Neural cell (in vitro differentiated cells): ENCODE measurements at regions not wholly inside any gene's neighbourhood (a gene's known extent, or its start where the extent isn't known, plus 50 kb on each side); places are given as distances from the start of the nearest gene placed in this dataset.

ENCODE experiments used
- H2AFZ ChIP-seq: fragments of 200-600, 300-800 bp; sonication (generic), shearing (Covaris generic); 2 replicates; pipeline ENCODE4 v1.6.0; 2014; ENCODE audit warnings: low read depth, mild to moderate bottlenecking, antibody characterized with exemption, low read length, moderate library complexity
- H3F3A ChIP-seq: fragments of 200-600 bp; shearing (Covaris generic); 2 replicates; pipeline ENCODE4 v1.6.1; 2016; ENCODE audit warnings: mild to moderate bottlenecking, moderate library complexity, mixed read lengths, antibody characterized with exemption, low read length; ENCODE audit not compliant: insufficient read depth, poor library complexity, severe bottlenecking
- H3K27ac ChIP-seq: fragments of 200-600, 300-800 bp; sonication (generic), shearing (Covaris generic); 2 replicates; pipeline ENCODE4 v1.5.1; 2014; ENCODE audit warnings: mild to moderate bottlenecking, low read length, moderate library complexity
- H3K27me3 ChIP-seq: fragments of 300-800, 200-600 bp; sonication (generic), shearing (Covaris generic); 2 replicates; pipeline ENCODE4 v1.6.0; 2014; ENCODE audit warnings: mild to moderate bottlenecking, low read depth, low read length, moderate library complexity; ENCODE audit not compliant: insufficient read depth
- H3K36me3 ChIP-seq: fragments of 300-800, 200-600 bp; sonication (generic), shearing (Covaris generic); 2 replicates; pipeline ENCODE4 v1.5.1; 2014; ENCODE audit warnings: mild to moderate bottlenecking, antibody characterized with exemption, low read length, moderate library complexity; ENCODE audit not compliant: insufficient read depth
- H3K4me2 ChIP-seq: fragments of 300-800, 200-600 bp; sonication (generic), shearing (Covaris generic); 2 replicates; pipeline ENCODE4 v1.6.0; 2014; ENCODE audit warnings: mild to moderate bottlenecking, low read length
- H3K4me3 ChIP-seq: fragments of 300-800, 200-600 bp; sonication (generic), shearing (Covaris generic); 2 replicates; pipeline ENCODE4 v1.5.1; 2014; ENCODE audit warnings: mild to moderate bottlenecking, low read length, moderate library complexity
- H3K79me2 ChIP-seq: fragments of 200-600 bp; shearing (Covaris generic); replicated peaks from 2 replicates; pipeline ENCODE4 v1.6.0; 2014; ENCODE audit warnings: mild to moderate bottlenecking, low read length, moderate library complexity; ENCODE audit not compliant: insufficient read depth
- H3K9ac ChIP-seq: fragments of 300-800, 200-600 bp; sonication (generic), shearing (Covaris generic); 2 replicates; pipeline ENCODE4 v1.6.1; 2016; ENCODE audit warnings: mild to moderate bottlenecking, low read length, mixed read lengths
- H3K9me2 ChIP-seq: fragments of 200-600 bp; shearing (Covaris generic); 2 replicates; pipeline ENCODE4 v1.6.1; 2016; ENCODE audit warnings: mild to moderate bottlenecking, low read length, mixed read lengths; ENCODE audit not compliant: insufficient read depth
- H3K9me3 ChIP-seq: fragments of 200-600, 300-800 bp; sonication (generic), shearing (Covaris generic); 2 replicates; pipeline ENCODE4 v1.6.1; 2016; ENCODE audit warnings: mild to moderate bottlenecking, mixed run types, low read length, moderate library complexity, mixed read lengths
- H4K20me1 ChIP-seq: fragments of 200-600 bp; shearing (Covaris generic); 2 replicates; pipeline ENCODE4 v1.6.1; 2016; ENCODE audit warnings: mild to moderate bottlenecking, mixed run types; ENCODE audit not compliant: insufficient read depth
- CTCF ChIP-seq: fragments of 450-650 bp; IDR thresholded peaks from 2 replicates; pipeline ENCODE4 v1.5.1; 2014; ENCODE audit warnings: antibody characterized with exemption, mild to moderate bottlenecking, moderate library complexity; ENCODE audit not compliant: poor library complexity, severe bottlenecking
- EP300 ChIP-seq: fragments of 450-650 bp; conservative IDR thresholded peaks from 2 replicates; pipeline ENCODE4 v1.6.1; 2014; ENCODE audit warnings: antibody characterized with exemption, mild to moderate bottlenecking, moderate library complexity; ENCODE audit not compliant: poor library complexity, severe bottlenecking
- EZH2 ChIP-seq: fragments of 200-600, 300-800 bp; shearing (Covaris generic), sonication (generic); IDR thresholded peaks from 2 replicates; pipeline ENCODE4 v1.6.1; 2014; ENCODE audit warnings: antibody characterized with exemption, low read length, borderline replicate concordance, mild to moderate bottlenecking; ENCODE audit not compliant: insufficient read depth, poor library complexity, severe bottlenecking
- MXI1 ChIP-seq: fragments of 450-650 bp; conservative IDR thresholded peaks from 2 replicates; pipeline ENCODE4 v1.6.1; 2014; ENCODE audit warnings: antibody characterized with exemption, mild to moderate bottlenecking; ENCODE audit not compliant: poor library complexity, severe bottlenecking
- POLR2AphosphoS5 ChIP-seq: IDR thresholded peaks from 2 replicates; pipeline ENCODE4 v1.6.1; 2012
- RAD21 ChIP-seq: fragments of 450-650 bp; conservative IDR thresholded peaks from 2 replicates; pipeline ENCODE4 v1.6.1; 2014; ENCODE audit warnings: antibody characterized with exemption, mild to moderate bottlenecking, moderate library complexity
- REST ChIP-seq: IDR thresholded peaks from 2 replicates; pipeline ENCODE4 v1.6.1; 2012; ENCODE audit warnings: borderline replicate concordance
- SMC3 ChIP-seq: fragments of 450-650 bp; conservative IDR thresholded peaks from 2 replicates; pipeline ENCODE4 v1.6.1; 2014; ENCODE audit warnings: antibody characterized with exemption, mild to moderate bottlenecking, moderate library complexity; ENCODE audit not compliant: poor library complexity
- TAF1 ChIP-seq: IDR thresholded peaks from 2 replicates; pipeline ENCODE4 v1.6.1; 2012; ENCODE audit warnings: low read depth

DNA sequence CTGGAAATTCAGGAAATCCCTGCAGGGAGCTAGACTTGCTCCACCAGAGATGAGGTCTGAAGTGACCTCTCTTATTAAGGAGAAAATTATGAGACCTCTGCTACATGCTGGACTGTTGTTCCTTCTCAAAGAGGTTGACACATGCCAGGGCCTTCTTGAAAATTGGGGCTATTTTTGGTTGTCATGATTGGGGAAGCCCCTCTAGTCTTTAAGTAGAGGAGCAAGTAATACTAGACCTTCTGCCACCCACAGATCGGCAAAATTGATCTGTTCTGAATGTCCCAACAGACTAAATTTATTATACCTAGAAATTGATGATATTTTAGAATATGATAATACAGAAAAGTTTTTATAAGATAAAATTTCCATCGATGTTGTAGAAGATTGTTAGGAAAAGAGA, 160.8 kb upstream of the GRB10 start:
- Histone ChIP-seq H3K4me3 (no peak overlapping the region), H3K9me3 (no peaks in the 10 kb centered on the region), H2AFZ (no peak overlapping the region), H3K9ac (no peak overlapping the region), H3K9me2 (no peaks in the 10 kb centered on the region), H3K27ac (no peak overlapping the region), H3F3A (no peaks in the 10 kb centered on the region), H3K36me3 (no peaks in the 10 kb centered on the region), H3K27me3 (no peaks in the 10 kb centered on the region), H3K79me2 (no peaks in the 10 kb centered on the region), H4K20me1 (no peaks in the 10 kb centered on the region), H3K4me2 (no peak overlapping the region)
- no peak for TF ChIP-seq MXI1

- no peak overlapping the region for H3K27ac ChIP-seq
- no peaks in the 10 kb centered on the region for H3K79me2 ChIP-seq
- H3K4me3 ChIP-seq: no peak overlapping the region
- H4K20me1 ChIP-seq: no peaks in the 10 kb centered on the region
- H3K9me3 ChIP-seq: no peaks in the 10 kb centered on the region
- TF ChIP-seq MXI1 (no peak), EP300 (no peak), TAF1 (no peak), RAD21 (no peak), CTCF (no peak), POLR2AphosphoS5 (no peak), EZH2 (no peak), SMC3 (no peak), REST (no peak)
- no peak overlapping the region for H2AFZ ChIP-seq
- no peaks in the 10 kb centered on the region for H3F3A ChIP-seq
- H3K9ac ChIP-seq: no peak overlapping the region
- H3K36me3 ChIP-seq: no peaks in the 10 kb centered on the region
- H3K4me2 ChIP-seq: no peak overlapping the region
- H3K9me2 ChIP-seq: no peaks in the 10 kb centered on the region
- H3K27me3 ChIP-seq: no peaks in the 10 kb centered on the region
These were observed 158.8 kb upstream of the GRB10 start for GRCh38 chr7:50941525-50941924.

- Histone ChIP-seq H3K27ac (no peak overlapping the region), H3F3A (no peaks in the 10 kb centered on the region), H4K20me1 (no peaks in the 10 kb centered on the region), H3K36me3 (no peaks in the 10 kb centered on the region), H3K9me3 (no peaks in the 10 kb centered on the region), H3K27me3 (no peaks in the 10 kb centered on the region), H3K9ac (no peak overlapping the region), H3K79me2 (no peaks in the 10 kb centered on the region), H3K4me3 (no peak overlapping the region), H3K9me2 (no peaks in the 10 kb centered on the region), H3K4me2 (no peak overlapping the region), H2AFZ (no peak overlapping the region)
- no peak for TF ChIP-seq CTCF
- TF ChIP-seq TAF1: no peak
- no peak for TF ChIP-seq RAD21
- no peak for TF ChIP-seq REST
- no peak for TF ChIP-seq POLR2AphosphoS5
- no peak for TF ChIP-seq SMC3
- TF ChIP-seq MXI1: no peak
These were observed 157.9 kb upstream of the GRB10 start for GRCh38 chr7:50940621-50941020.
